Breast epithelium (tissue), 4 donors: ENCODE measurements at regions not wholly inside any gene's neighbourhood (a gene's known extent, or its start where the extent isn't known, plus 50 kb on each side); places are given as distances from the start of the nearest gene placed in this dataset.

ENCODE experiments used
- DNase-seq, 2 donors: peaks; one replicate each; pipeline ENCODE4 v3.0.0-alpha.2; 2019; ENCODE audit warnings: low spot score in 2 of 2
- H3K27ac ChIP-seq, 2 donors: fragments of 200-600 bp; sonication (generic) in 1 of 2; one replicate each; pipeline ENCODE4 v1.5.1; 2016 to 2019; ENCODE audit warnings: mild to moderate bottlenecking in 1 of 2
- H3K27me3 ChIP-seq, 2 donors: fragments of 200-600 bp; sonication (generic) in 1 of 2; one replicate each; pipeline versions ENCODE4 v1.5.1 to v1.6.0; 2017 to 2019; ENCODE audit warnings: control low read depth in 1 of 2, mild to moderate bottlenecking in 1 of 2
- H3K36me3 ChIP-seq: fragments of 200-600 bp; one replicate; pipeline ENCODE4 v1.5.1; 2019
- H3K4me1 ChIP-seq, 2 donors: fragments of 200-600 bp; sonication (generic); one replicate each; pipeline ENCODE4 v1.5.1; 2016 to 2019; ENCODE audit warnings: control low read depth in 1 of 2
- H3K4me3 ChIP-seq, 3 donors: fragments of 200-600 bp; sonication (generic); 1 replicate in 2 of 3; 2 replicates in 1 of 3; pipeline ENCODE4 v1.5.1; 2016 to 2019; ENCODE audit warnings: mild to moderate bottlenecking in 3 of 3, moderate library complexity in 2 of 3
- H3K9me3 ChIP-seq, 2 donors: fragments of 200-600 bp; sonication (generic) in 1 of 2; one replicate each; pipeline ENCODE4 v1.5.1; 2016 to 2019; ENCODE audit warnings: control low read depth in 1 of 2
- POLR2A ChIP-seq: fragments of 450-650 bp; IDR thresholded peaks from one replicate; pipeline ENCODE4 v1.6.1; 2016; ENCODE audit warnings: antibody characterized with exemption, mild to moderate bottlenecking, moderate library complexity
- POLR2AphosphoS5 ChIP-seq, 3 donors: sonication (generic); formaldehyde crosslinking; IDR thresholded peaks; one replicate each; pipeline ENCODE4 v1.6.1; 2017; ENCODE audit warnings: antibody characterized with exemption in 3 of 3
- intact Hi-C: fragments of 100-400 bp; cut with DNase I; formaldehyde crosslinking; loops from one replicate; pipeline ENCODE4 v1.15.1; 2023; ENCODE audit warnings: low total_unique reads
- TF ChIP-seq, protein P1 (sequence below), 3 donors: fragments of 450-650 bp; IDR thresholded peaks; one replicate each; pipeline ENCODE4 v1.5.1; 2016 to 2017; ENCODE audit warnings: antibody characterized with exemption in 3 of 3, mild to moderate bottlenecking in 3 of 3, moderate library complexity in 3 of 3

DNA sequence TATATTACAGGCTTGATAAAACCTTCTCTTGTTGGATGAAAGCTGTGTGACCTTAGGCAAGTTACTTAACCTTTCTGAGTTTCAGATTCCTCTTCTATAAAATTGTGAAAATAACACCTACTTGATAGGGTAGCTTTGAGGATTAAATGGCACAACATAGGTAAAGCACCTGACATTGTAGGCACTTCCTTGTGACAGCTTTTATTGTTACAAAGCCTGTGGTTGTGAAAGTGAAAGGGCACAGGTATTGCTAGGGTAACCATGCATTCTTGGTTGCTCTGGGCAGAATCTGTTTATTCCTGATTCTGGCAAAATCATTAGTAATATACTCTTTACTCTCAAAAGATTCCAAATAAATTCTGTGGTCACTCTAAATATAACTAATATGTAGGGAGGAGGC, 493.4 kb downstream of the OLFM4 start:
- Histone ChIP-seq H3K4me3 (no peak overlapping the region), H3K36me3 (no peaks in the 10 kb centered on the region), H3K9me3 (no peaks in the 10 kb centered on the region), H3K4me1 (no peaks in the 10 kb centered on the region), H3K27ac (no peak overlapping the region), H3K27me3 (no peaks in the 10 kb centered on the region)
- intact Hi-C loops = no loop called here
- TF ChIP-seq, protein P1, sequence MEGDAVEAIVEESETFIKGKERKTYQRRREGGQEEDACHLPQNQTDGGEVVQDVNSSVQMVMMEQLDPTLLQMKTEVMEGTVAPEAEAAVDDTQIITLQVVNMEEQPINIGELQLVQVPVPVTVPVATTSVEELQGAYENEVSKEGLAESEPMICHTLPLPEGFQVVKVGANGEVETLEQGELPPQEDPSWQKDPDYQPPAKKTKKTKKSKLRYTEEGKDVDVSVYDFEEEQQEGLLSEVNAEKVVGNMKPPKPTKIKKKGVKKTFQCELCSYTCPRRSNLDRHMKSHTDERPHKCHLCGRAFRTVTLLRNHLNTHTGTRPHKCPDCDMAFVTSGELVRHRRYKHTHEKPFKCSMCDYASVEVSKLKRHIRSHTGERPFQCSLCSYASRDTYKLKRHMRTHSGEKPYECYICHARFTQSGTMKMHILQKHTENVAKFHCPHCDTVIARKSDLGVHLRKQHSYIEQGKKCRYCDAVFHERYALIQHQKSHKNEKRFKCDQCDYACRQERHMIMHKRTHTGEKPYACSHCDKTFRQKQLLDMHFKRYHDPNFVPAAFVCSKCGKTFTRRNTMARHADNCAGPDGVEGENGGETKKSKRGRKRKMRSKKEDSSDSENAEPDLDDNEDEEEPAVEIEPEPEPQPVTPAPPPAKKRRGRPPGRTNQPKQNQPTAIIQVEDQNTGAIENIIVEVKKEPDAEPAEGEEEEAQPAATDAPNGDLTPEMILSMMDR (IDR thresholded peaks at IDR 0.05) = no peak
- no peak for TF ChIP-seq POLR2A
- no peak for TF ChIP-seq POLR2AphosphoS5 (IDR thresholded peaks at IDR 0.05)
- no peak for DNase-seq

DNA sequence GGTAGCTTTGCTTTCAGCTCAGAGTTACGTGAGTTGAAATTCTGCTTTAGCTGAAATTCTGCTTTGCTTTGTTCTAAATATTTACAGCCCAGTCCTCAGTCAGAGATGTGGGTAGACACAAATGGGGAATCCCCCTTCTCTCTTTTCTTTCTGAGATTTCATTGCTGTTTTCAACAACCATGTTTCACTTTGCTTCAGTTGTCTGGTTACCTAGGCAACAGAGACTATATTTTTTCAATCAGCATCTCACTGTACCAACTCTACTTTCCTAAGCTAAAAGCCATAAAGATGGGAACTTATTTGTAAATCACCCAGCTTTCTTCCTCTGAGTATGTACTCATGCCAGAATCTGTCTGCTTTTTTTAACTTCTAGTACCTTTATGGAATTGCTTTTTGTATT, 509.0 kb downstream of the OLFM4 start:
- no peak overlapping the region for H3K27ac ChIP-seq
- DNase-seq = no peak
- intact Hi-C loops = no loop called here
- H3K4me1 ChIP-seq = no peaks in the 10 kb centered on the region
- no peaks in the 10 kb centered on the region for H3K36me3 ChIP-seq
- H3K4me3 ChIP-seq = no peak overlapping the region
- TF ChIP-seq POLR2A (no peak), POLR2AphosphoS5 (IDR thresholded peaks at IDR 0.05) (no peak)
- TF ChIP-seq, protein P1 (IDR thresholded peaks at IDR 0.05) = no peak
- peaks cover 0 to 9% of the 10 kb centered on the region in 2 donors for H3K9me3 ChIP-seq
- H3K27me3 ChIP-seq = no peaks in the 10 kb centered on the region

DNA sequence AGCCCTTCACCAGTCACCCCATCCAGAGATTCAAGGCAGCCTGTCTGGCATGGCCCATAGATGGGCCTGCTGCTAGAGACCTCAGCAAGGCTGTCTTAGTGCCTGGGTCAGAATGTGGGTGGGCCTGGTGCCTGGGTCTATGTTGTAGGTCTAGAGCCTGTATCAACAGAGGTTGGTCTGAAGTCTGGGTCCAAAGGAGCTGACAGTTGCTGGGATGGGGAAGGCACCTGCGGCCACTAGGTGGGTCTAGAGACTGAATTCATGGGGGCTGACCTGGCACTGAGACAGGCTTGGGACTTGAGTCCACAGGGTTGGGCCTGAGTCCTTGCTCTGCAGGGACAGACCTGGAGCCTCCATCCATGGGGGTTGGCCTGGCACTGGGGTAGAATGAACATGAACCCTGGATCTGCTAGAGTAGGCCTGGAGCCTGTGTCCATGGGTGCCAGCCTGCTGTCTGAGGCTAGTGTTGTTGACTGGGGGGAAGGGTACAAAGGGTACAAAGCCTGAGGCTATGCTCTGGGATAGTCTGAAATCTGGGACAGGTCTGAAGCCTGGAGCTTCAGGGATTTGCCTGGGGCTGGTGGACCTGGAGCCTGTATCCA, 516.8 kb downstream of the OLFM4 start:
- no peak for DNase-seq
- H3K9me3 ChIP-seq = no peaks in the 10 kb centered on the region
- no peak overlapping the region for H3K4me3 ChIP-seq
- intact Hi-C loops = no loop called here
- no peaks in the 10 kb centered on the region for H3K4me1 ChIP-seq
- no peaks in the 10 kb centered on the region for H3K36me3 ChIP-seq
- TF ChIP-seq, protein P1 (IDR thresholded peaks at IDR 0.05) = no peak
- no peaks in the 10 kb centered on the region for H3K27me3 ChIP-seq
- H3K27ac ChIP-seq = no peak overlapping the region

DNA sequence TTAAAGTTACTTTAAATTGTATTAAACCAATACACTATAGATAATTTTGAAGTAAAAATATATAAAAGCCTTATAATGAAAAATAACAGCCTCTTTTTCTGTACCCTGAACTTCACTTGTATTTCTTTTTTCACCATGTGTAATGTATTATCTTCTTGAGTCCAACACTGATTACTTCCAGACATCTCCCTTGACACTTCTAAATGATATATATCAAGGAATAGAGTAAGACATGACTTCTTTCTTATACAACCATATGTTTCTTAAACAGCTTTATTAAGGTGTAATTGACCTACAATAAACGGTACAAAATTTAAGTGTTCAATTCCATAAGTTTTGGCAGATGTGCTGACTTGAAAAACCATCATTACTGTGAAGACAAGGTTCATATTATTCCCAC, 531.9 kb downstream of the OLFM4 start:
- no peak for DNase-seq
- intact Hi-C loops = no loop called here
- H3K27ac ChIP-seq = no peak overlapping the region
- TF ChIP-seq POLR2A = no peak
- no peak for TF ChIP-seq POLR2AphosphoS5 (IDR thresholded peaks at IDR 0.05)
- TF ChIP-seq, protein P1 (IDR thresholded peaks at IDR 0.05) = no peak
- H3K27me3 ChIP-seq = no peaks in the 10 kb centered on the region
- H3K4me1 ChIP-seq = no peaks in the 10 kb centered on the region
- H3K4me3 ChIP-seq = no peak overlapping the region
- H3K36me3 ChIP-seq = no peaks in the 10 kb centered on the region
- H3K9me3 ChIP-seq = no peaks in the 10 kb centered on the region

DNA sequence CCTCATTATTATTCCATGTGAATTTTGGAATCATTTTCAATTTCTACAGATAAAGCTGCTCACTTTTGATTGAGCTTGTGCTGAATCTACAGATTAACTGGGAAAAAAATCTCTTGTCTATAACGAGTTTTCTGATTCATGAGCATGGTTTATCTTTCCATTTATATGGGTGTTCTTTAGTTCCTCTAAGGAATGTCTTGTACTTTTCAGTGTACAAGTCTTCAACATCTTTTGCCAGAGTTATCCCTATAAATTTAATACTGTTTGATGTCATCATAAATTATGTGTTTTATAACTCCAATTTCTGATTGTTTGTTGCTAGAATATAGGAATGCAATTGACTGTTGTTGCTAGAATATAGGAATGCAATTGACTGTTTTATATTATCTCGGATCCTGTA, 533.8 kb downstream of the OLFM4 start:
- H3K27me3 ChIP-seq = no peaks in the 10 kb centered on the region
- no peak overlapping the region for H3K4me3 ChIP-seq
- H3K36me3 ChIP-seq = no peaks in the 10 kb centered on the region
- no peak overlapping the region for H3K27ac ChIP-seq
- DNase-seq = no peak
- intact Hi-C loops = no loop called here
- H3K9me3 ChIP-seq = no peaks in the 10 kb centered on the region
- TF ChIP-seq POLR2AphosphoS5 (IDR thresholded peaks at IDR 0.05) (no peak), POLR2A (no peak)
- TF ChIP-seq, protein P1 (IDR thresholded peaks at IDR 0.05) = no peak
- no peaks in the 10 kb centered on the region for H3K4me1 ChIP-seq
